B cell (primary cell): ENCODE measurements at regions not wholly inside any gene's neighbourhood (a gene's known extent, or its start where the extent isn't known, plus 50 kb on each side); places are given as distances from the start of the nearest gene placed in this dataset.

Experiments
- ATAC-seq: fragments of 200-7000 bp; cut with Tn5 transposase; one replicate; pipeline ENCODE4 v1.10.0; 2021; ENCODE audit warnings: low read depth, mild to moderate bottlenecking, moderate number of reproducible peaks, moderate library complexity
- CTCF ChIA-PET: fragments of 350-600 bp; sonication (Branson Sonifier 250); formaldehyde crosslinking; loops from one replicate; lab custom pipeline; 2021; ENCODE audit warnings: antibody characterized with exemption, inconsistent platforms; lab: Charles Lee
- POLR2A ChIA-PET: fragments of 350-600 bp; sonication (Branson Sonifier 250); formaldehyde crosslinking; loops from one replicate; lab custom pipeline; 2021; ENCODE audit warnings: antibody characterized with exemption; lab: Charles Lee
- DNase-seq: peaks from one replicate; pipeline ENCODE4 v3.0.0; 2013
- H2AFZ ChIP-seq: 2 replicates; pipeline ENCODE4 v1.6.1; 2012; ENCODE audit warnings: mild to moderate bottlenecking, low read depth, low read length; ENCODE audit not compliant: insufficient read depth, poor library complexity, severe bottlenecking
- H3K27ac ChIP-seq, 2 donors: 1 replicate in 1 of 2; 2 replicates in 1 of 2; pipeline ENCODE4 v1.5.1; 2012 to 2013; ENCODE audit warnings: low read length in 2 of 2, mild to moderate bottlenecking in 2 of 2, moderate library complexity in 1 of 2
- H3K27me3 ChIP-seq, 4 experiments: fragments of 200-600 bp in 1 of 4; sonication (generic) in 1 of 4; replicated peaks in 1 of 4; 1 replicate in 2 of 4; 2 replicates in 2 of 4; pipeline versions ENCODE4 v1.6.1 to v1.7.0; 2013 to 2016; ENCODE audit warnings: low read length in 3 of 4, mild to moderate bottlenecking in 2 of 4, mixed read lengths in 1 of 4, moderate library complexity in 1 of 4; ENCODE audit not compliant: insufficient read depth in 4 of 4, control insufficient read depth in 3 of 4; ENCODE audit errors: control extremely low read depth in 1 of 4
- H3K36me3 ChIP-seq, 2 experiments: replicated peaks in 1 of 2; 1 replicate in 1 of 2; 2 replicates in 1 of 2; pipeline versions ENCODE4 v1.6.1 to v1.7.1; 2013; ENCODE audit warnings: low read length in 1 of 2; ENCODE audit not compliant: insufficient read depth in 2 of 2, control insufficient read depth in 1 of 2; ENCODE audit errors: control extremely low read depth in 1 of 2, extremely low read depth in 1 of 2
- H3K4me1 ChIP-seq, 2 donors: fragments of 200-600 bp in 1 of 2; sonication (generic) in 1 of 2; 1 replicate in 1 of 2; 2 replicates in 1 of 2; pipeline versions ENCODE4 v1.5.1 to v1.6.1; 2013 to 2017; ENCODE audit warnings: low read length in 2 of 2; ENCODE audit not compliant: control insufficient read depth in 2 of 2, insufficient read depth in 2 of 2
- H3K4me2 ChIP-seq: replicated peaks from 2 replicates; pipeline ENCODE3; 2012; ENCODE audit warnings: mild to moderate bottlenecking, low read depth, low read length; ENCODE audit not compliant: poor library complexity, severe bottlenecking
- H3K4me3 ChIP-seq, 5 experiments: fragments of 200-600 bp in 1 of 5; sonication (generic) in 1 of 5; 1 replicate in 3 of 5; 2 replicates in 2 of 5; pipeline versions ENCODE4 v1.5.1 to v1.7.0; 2011 to 2016; ENCODE audit warnings: low read length in 4 of 5, mild to moderate bottlenecking in 4 of 5, low read depth in 2 of 5, control low read depth in 1 of 5, moderate library complexity in 1 of 5; ENCODE audit not compliant: insufficient read depth in 1 of 5; ENCODE audit errors: control extremely low read depth in 1 of 5, extremely low read depth in 1 of 5
- H3K79me2 ChIP-seq: fragments of 200-600 bp; sonication (generic); one replicate; pipeline ENCODE4 v1.6.0; 2016; ENCODE audit warnings: low read length; ENCODE audit not compliant: control insufficient read depth, insufficient read depth
- H3K9ac ChIP-seq: fragments of 200-600 bp; sonication (generic); 2 replicates; pipeline ENCODE4 v1.6.1; 2017; ENCODE audit warnings: mild to moderate bottlenecking, low read length, moderate library complexity
- H3K9me3 ChIP-seq, 3 donors: one replicate each; pipeline versions ENCODE4 v1.6.1 to v1.7.1; 2013; ENCODE audit warnings: low read length in 2 of 3; ENCODE audit not compliant: control insufficient read depth in 2 of 3, insufficient read depth in 1 of 3; ENCODE audit errors: control extremely low read depth in 1 of 3
- H4K20me1 ChIP-seq: 2 replicates; pipeline ENCODE4 v1.6.0; 2012; ENCODE audit warnings: mild to moderate bottlenecking, low read length; ENCODE audit not compliant: insufficient read depth, control insufficient read depth, poor library complexity, severe bottlenecking
- H3K27ac Mint-ChIP-seq: one replicate; pipeline ENCODE4 v1.8.0; 2021; ENCODE audit warnings: mixed read lengths
- H3K27me3 Mint-ChIP-seq: one replicate; pipeline ENCODE4 v1.8.0; 2021; ENCODE audit warnings: mixed read lengths
- H3K4me1 Mint-ChIP-seq: one replicate; pipeline ENCODE4 v1.8.0; 2021; ENCODE audit warnings: mixed read lengths
- H3K4me3 Mint-ChIP-seq: one replicate; pipeline ENCODE4 v1.8.0; 2021; ENCODE audit warnings: mixed read lengths
- H3K9me3 Mint-ChIP-seq: one replicate; pipeline ENCODE4 v1.8.0; 2022; ENCODE audit warnings: mixed read lengths; ENCODE audit not compliant: insufficient read depth
- EZH2 ChIP-seq: IDR thresholded peaks from 2 replicates; pipeline ENCODE4 v1.6.1; 2012; ENCODE audit warnings: borderline replicate concordance, low read depth, mild to moderate bottlenecking, moderate library complexity, low read length; ENCODE audit not compliant: insufficient read depth, poor library complexity, severe bottlenecking
- WGBS: methylation state at CpG from one replicate; pipeline ENCODE4 v1.1.5; 2013; ENCODE audit warnings: missing lambda C conversion rate; ENCODE audit not compliant: insufficient coverage; 5-methylcytosine and 5-hydroxymethylcytosine counted together
- intact Hi-C: fragments of 100-400 bp; cut with micrococcal nuclease; formaldehyde crosslinking; loops from one replicate; pipeline ENCODE4 v1.10.0; 2022
- TF ChIP-seq, protein P1 (sequence below): fragments of 200-600 bp; IDR thresholded peaks from one replicate; pipeline ENCODE4 v1.8.0; 2022; ENCODE audit warnings: antibody characterized with exemption, mild to moderate bottlenecking

DNA sequence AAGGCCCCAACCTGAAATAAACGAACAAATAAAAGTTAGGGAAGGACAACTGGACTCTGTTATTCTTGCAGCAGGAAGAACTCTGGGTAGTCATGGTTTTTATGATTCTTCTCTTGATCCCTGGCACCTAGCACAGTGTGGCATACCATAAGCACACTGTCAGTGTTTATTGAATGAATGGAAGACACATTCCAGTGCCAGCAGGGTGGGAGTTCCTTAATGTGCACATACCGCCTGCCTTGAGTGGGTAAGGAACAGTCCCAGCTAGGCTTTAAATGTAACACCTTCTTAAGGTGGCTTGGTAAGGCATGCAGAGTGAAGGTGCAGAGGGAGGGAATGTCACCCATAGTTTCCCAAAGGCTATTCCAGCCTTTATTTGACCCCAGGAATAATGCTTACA lies 162.9 kb upstream of the CEP162 start:
- no peaks in the 10 kb centered on the region for H3K27me3 Mint-ChIP-seq
- Histone ChIP-seq H3K79me2 (no peaks in the 10 kb centered on the region), H3K4me2 (no peak overlapping the region), H3K36me3 (no peaks in the 10 kb centered on the region), H3K27me3 (no peaks in the 10 kb centered on the region), H3K27ac (no peak overlapping the region), H3K9ac (no peak overlapping the region), H3K9me3 (peaks cover 0 to 3% (median 0%) of the 10 kb centered on the region in 3 donors), H3K4me3 (no peak overlapping the region), H2AFZ (no peak overlapping the region), H4K20me1 (no peaks in the 10 kb centered on the region), H3K4me1 (no peaks in the 10 kb centered on the region)
- H3K4me1 Mint-ChIP-seq: no peaks in the 10 kb centered on the region
- H3K4me3 Mint-ChIP-seq: no peak overlapping the region
- WGBS: 80% methylated on average over 2 of the region's 2 CpGs
- peaks cover 5% of the 10 kb centered on the region for H3K9me3 Mint-ChIP-seq
- no peak for TF ChIP-seq EZH2
- TF ChIP-seq, protein P1, sequence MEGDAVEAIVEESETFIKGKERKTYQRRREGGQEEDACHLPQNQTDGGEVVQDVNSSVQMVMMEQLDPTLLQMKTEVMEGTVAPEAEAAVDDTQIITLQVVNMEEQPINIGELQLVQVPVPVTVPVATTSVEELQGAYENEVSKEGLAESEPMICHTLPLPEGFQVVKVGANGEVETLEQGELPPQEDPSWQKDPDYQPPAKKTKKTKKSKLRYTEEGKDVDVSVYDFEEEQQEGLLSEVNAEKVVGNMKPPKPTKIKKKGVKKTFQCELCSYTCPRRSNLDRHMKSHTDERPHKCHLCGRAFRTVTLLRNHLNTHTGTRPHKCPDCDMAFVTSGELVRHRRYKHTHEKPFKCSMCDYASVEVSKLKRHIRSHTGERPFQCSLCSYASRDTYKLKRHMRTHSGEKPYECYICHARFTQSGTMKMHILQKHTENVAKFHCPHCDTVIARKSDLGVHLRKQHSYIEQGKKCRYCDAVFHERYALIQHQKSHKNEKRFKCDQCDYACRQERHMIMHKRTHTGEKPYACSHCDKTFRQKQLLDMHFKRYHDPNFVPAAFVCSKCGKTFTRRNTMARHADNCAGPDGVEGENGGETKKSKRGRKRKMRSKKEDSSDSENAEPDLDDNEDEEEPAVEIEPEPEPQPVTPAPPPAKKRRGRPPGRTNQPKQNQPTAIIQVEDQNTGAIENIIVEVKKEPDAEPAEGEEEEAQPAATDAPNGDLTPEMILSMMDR: no peak
- intact Hi-C loops: no loop called here
- no peak overlapping the region for H3K27ac Mint-ChIP-seq
- CTCF ChIA-PET: no interaction called here
- ATAC-seq: no peak
- POLR2A ChIA-PET: no interaction called here
- no peak for DNase-seq

DNA sequence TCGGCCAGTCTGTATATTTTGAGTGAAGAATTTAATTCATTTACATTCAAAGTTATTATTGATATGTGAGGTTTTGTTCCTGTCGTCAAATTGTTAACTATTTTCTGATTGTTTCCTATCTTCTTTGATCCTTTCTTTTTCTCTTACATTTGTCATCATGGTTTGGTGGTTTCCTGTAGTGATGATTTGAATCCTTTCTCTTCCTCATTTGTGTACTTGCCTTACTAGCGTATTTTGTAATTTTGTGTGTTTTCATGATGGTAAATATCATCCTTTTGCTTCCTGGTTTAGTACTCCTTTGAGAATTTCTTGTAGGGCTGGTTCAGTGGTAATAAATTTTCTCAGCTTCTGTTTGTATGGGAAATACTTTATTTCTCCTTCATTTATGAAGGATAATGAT lies 151.7 kb upstream of the CEP162 start:
- POLR2A ChIA-PET: no interaction called here
- intact Hi-C loops: no loop called here
- Mint-ChIP-seq H3K9me3 (peaks cover 7% of the 10 kb centered on the region), H3K27ac (no peak overlapping the region), H3K27me3 (no peaks in the 10 kb centered on the region), H3K4me3 (no peak overlapping the region), H3K4me1 (no peaks in the 10 kb centered on the region)
- CTCF ChIA-PET: no interaction called here
- Histone ChIP-seq H3K4me3 (no peak overlapping the region), H3K9ac (no peak overlapping the region), H2AFZ (no peak overlapping the region), H3K4me2 (no peak overlapping the region), H3K79me2 (no peaks in the 10 kb centered on the region), H3K36me3 (no peaks in the 10 kb centered on the region), H3K9me3 (peaks cover 0 to 9% (median 0%) of the 10 kb centered on the region in 3 donors), H4K20me1 (no peaks in the 10 kb centered on the region), H3K4me1 (no peaks in the 10 kb centered on the region), H3K27ac (no peak overlapping the region), H3K27me3 (no peaks in the 10 kb centered on the region)
- DNase-seq (no peak), ATAC-seq (no peak)
- no peak for TF ChIP-seq EZH2
- TF ChIP-seq, protein P1: no peak
- no CpG with 5 or more reads among the region's 3 CpGs for WGBS
